GM19463 (cell line): ENCODE measurements at regions not wholly inside any gene's neighbourhood (a gene's known extent, or its start where the extent isn't known, plus 50 kb on each side); places are given as distances from the start of the nearest gene placed in this dataset.
"Not testable (repeated sequence)": the region's sequence is repeated elsewhere in the genome, so short reads cannot be mapped to it uniquely, and the experiment has no call there.

ENCODE experiments used
- ATAC-seq: cut with Tn5 transposase; IDR thresholded peaks from one replicate; pipeline ENCODE4 v1.9.1; 2021; ENCODE audit warnings: mild to moderate bottlenecking, moderate library complexity; ENCODE audit not compliant: unreplicated experiment

GRCh38 chr6:119444642-119445557 is 95.3 kb upstream of the MAN1A1 start:
- ATAC-seq: peak; percentile 54

- ATAC-seq: no peak
Observed at GRCh38 chr6:119443993-119444641, 94.6 kb upstream of the MAN1A1 start.

- ATAC-seq: peak; percentile 37
Observed at GRCh38 chr6:119442776-119443184, 93.2 kb upstream of the MAN1A1 start.

GRCh38 chr6:119440953-119441352 is 91.4 kb upstream of the MAN1A1 start:
- no peak for ATAC-seq

GRCh38 chr6:119436583-119436982 is 87.0 kb upstream of the MAN1A1 start:
- no peak for ATAC-seq

GRCh38 chr6:119431799-119432198 is 82.2 kb upstream of the MAN1A1 start:
- ATAC-seq: no peak

GRCh38 chr6:119430805-119431204 is 81.2 kb upstream of the MAN1A1 start:
- ATAC-seq: no peak

- no peak for ATAC-seq
Observed at GRCh38 chr6:119428633-119429032, 79.1 kb upstream of the MAN1A1 start.

- ATAC-seq: no peak
Observed at GRCh38 chr6:119426619-119427018, 77.1 kb upstream of the MAN1A1 start.

GRCh38 chr6:119423996-119424395 is 74.4 kb upstream of the MAN1A1 start:
- no peak for ATAC-seq

- not testable (repeated sequence) for ATAC-seq
Observed at GRCh38 chr6:119418084-119418483, 68.5 kb upstream of the MAN1A1 start.

- no peak for ATAC-seq
Observed at GRCh38 chr6:119407156-119407555, 57.6 kb upstream of the MAN1A1 start.

GRCh38 chr6:119405114-119405513 is 55.6 kb upstream of the MAN1A1 start:
- not testable (repeated sequence) for ATAC-seq
